MCF 10A (cell line): ENCODE measurements at regions not wholly inside any gene's neighbourhood (a gene's known extent, or its start where the extent isn't known, plus 50 kb on each side); places are given as distances from the start of the nearest gene placed in this dataset.

Source experiments
- BruUV-seq: library from RNA; stranded (reverse); fragments of 400-500 nt; replicated peaks from 2 replicates; lab custom pipeline; 2021; lab: Mats Ljungman, UMichigan
- CTCF ChIA-PET: fragments of 300-600 bp; sonication (Branson Sonifier 250); formaldehyde crosslinking; extraction: SDS; loops from one replicate; lab custom pipeline; 2021; ENCODE audit warnings: antibody characterized with exemption, inconsistent platforms; lab: Yijun Ruan, JAX
- POLR2A ChIA-PET: fragments of 300-600, 350-650 bp; sonication (Branson Sonifier 250); formaldehyde crosslinking; extraction: SDS; loops from one replicate; lab custom pipeline; 2020; ENCODE audit warnings: antibody characterized with exemption, inconsistent platforms; lab: Yijun Ruan, JAX
- DNase-seq: peaks from one replicate; pipeline ENCODE4 v3.0.0-alpha.2; 2018; ENCODE audit not compliant: unreplicated experiment
- H3K27ac Mint-ChIP-seq: one replicate; pipeline ENCODE4 v1.8.0; 2022; ENCODE audit warnings: mild to moderate bottlenecking, low read depth, mixed read lengths; ENCODE audit not compliant: unreplicated experiment
- H3K27me3 Mint-ChIP-seq: one replicate; pipeline ENCODE4 v1.8.0; 2022; ENCODE audit warnings: mixed read lengths; ENCODE audit not compliant: insufficient read depth, unreplicated experiment
- H3K36me3 Mint-ChIP-seq: one replicate; pipeline ENCODE4 v1.8.0; 2022; ENCODE audit warnings: mild to moderate bottlenecking, moderate library complexity, mixed read lengths; ENCODE audit not compliant: insufficient read depth, unreplicated experiment
- H3K4me1 Mint-ChIP-seq: one replicate; pipeline ENCODE4 v1.8.0; 2022; ENCODE audit warnings: mixed read lengths; ENCODE audit not compliant: insufficient read depth, unreplicated experiment
- H3K4me3 Mint-ChIP-seq: one replicate; pipeline ENCODE4 v1.8.0; 2022; ENCODE audit warnings: mild to moderate bottlenecking, moderate library complexity, mixed read lengths; ENCODE audit not compliant: unreplicated experiment
- H3K9me3 Mint-ChIP-seq: one replicate; pipeline ENCODE4 v1.8.0; 2022; ENCODE audit warnings: mixed read lengths; ENCODE audit not compliant: unreplicated experiment
- intact Hi-C: fragments of 100-400 bp; cut with micrococcal nuclease; formaldehyde crosslinking; loops from 2 replicates; pipeline ENCODE4 v1.14.1; 2022
- TF ChIP-seq, protein P1 (sequence below): fragments of 200-600 bp; IDR thresholded peaks from one replicate; pipeline ENCODE4 v1.8.0; 2022; ENCODE audit warnings: antibody characterized with exemption, mild to moderate bottlenecking; ENCODE audit not compliant: unreplicated experiment

GRCh38 chr5:28666110-28666509 is 1627.7 kb upstream of the CDH9 start:
- TF ChIP-seq, protein P1, sequence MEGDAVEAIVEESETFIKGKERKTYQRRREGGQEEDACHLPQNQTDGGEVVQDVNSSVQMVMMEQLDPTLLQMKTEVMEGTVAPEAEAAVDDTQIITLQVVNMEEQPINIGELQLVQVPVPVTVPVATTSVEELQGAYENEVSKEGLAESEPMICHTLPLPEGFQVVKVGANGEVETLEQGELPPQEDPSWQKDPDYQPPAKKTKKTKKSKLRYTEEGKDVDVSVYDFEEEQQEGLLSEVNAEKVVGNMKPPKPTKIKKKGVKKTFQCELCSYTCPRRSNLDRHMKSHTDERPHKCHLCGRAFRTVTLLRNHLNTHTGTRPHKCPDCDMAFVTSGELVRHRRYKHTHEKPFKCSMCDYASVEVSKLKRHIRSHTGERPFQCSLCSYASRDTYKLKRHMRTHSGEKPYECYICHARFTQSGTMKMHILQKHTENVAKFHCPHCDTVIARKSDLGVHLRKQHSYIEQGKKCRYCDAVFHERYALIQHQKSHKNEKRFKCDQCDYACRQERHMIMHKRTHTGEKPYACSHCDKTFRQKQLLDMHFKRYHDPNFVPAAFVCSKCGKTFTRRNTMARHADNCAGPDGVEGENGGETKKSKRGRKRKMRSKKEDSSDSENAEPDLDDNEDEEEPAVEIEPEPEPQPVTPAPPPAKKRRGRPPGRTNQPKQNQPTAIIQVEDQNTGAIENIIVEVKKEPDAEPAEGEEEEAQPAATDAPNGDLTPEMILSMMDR, result no peak
- Mint-ChIP-seq H3K36me3 (peaks cover 7% of the 10 kb centered on the region), H3K9me3 (peaks cover 7% of the 10 kb centered on the region), H3K27ac (no peak overlapping the region), H3K27me3 (no peaks in the 10 kb centered on the region), H3K4me3 (no peak overlapping the region), H3K4me1 (no peaks in the 10 kb centered on the region)
- ChIA-PET CTCF (no interaction called here), POLR2A (no interaction called here)
- no peak for DNase-seq
- BruUV-seq, result no TSS peak
- intact Hi-C loops, result no loop called here

DNA sequence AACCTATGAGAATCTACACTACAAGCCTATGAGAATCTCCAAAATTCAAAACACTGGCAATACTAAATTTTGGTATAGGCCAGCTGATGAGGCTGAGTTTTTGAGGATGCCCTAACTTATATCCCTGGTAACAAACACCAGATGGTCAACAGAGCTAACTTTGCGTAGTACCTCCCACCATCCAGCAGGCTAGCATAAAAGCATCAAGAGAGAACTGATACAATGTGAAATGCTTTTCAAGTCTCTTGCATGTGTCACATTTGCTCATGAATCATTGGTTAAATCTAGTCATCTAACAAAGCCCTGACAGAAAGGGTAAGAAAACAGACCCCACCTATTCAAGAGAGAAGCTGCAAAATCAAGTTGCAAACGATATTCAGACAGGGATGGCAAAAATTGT is 1609.7 kb upstream of the CDH9 start:
- Mint-ChIP-seq H3K9me3 (no peaks in the 10 kb centered on the region), H3K4me1 (no peaks in the 10 kb centered on the region), H3K27me3 (no peaks in the 10 kb centered on the region), H3K4me3 (no peak overlapping the region), H3K27ac (no peak overlapping the region), H3K36me3 (no peaks in the 10 kb centered on the region)
- no TSS peak for BruUV-seq
- POLR2A ChIA-PET, result no interaction called here
- CTCF ChIA-PET, result no interaction called here
- DNase-seq, result peak; percentile 22
- intact Hi-C loops, result no loop called here
- TF ChIP-seq, protein P1, result no peak

DNA sequence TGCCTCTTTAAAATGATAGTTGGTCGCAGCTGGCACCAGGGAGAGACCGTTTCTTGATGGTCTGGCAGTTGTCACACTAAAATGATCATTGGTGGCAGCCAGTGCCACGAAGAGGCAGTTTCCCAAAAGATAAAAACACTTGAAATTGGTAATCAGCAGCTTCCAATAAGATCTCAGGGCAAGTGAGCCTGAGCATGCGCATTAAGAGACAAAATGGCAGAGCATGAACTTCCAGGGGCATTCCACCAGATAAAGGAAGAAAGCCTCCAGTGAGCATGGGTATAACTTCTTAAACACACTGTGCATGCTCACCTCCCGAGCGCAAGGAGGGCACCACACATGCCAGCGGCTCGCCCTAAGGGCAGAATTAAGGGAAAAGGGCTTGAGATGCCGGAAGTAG is 1594.2 kb upstream of the CDH9 start:
- TF ChIP-seq, protein P1, result no peak
- Mint-ChIP-seq H3K36me3 (no peaks in the 10 kb centered on the region), H3K4me1 (no peaks in the 10 kb centered on the region), H3K27me3 (no peaks in the 10 kb centered on the region), H3K27ac (no peak overlapping the region), H3K4me3 (no peak overlapping the region), H3K9me3 (no peaks in the 10 kb centered on the region)
- BruUV-seq, result no TSS peak
- DNase-seq, result no peak
- CTCF ChIA-PET, result no interaction called here
- POLR2A ChIA-PET, result no interaction called here
- intact Hi-C loops, result no loop called here

- Mint-ChIP-seq H3K36me3 (no peaks in the 10 kb centered on the region), H3K27me3 (no peaks in the 10 kb centered on the region), H3K27ac (no peak overlapping the region), H3K9me3 (peaks cover 10% of the 10 kb centered on the region), H3K4me1 (no peaks in the 10 kb centered on the region), H3K4me3 (no peak overlapping the region)
- intact Hi-C loops, result no loop called here
- POLR2A ChIA-PET, result no interaction called here
- CTCF ChIA-PET, result no interaction called here
- DNase-seq, result no peak
- TF ChIP-seq, protein P1, result no peak
- BruUV-seq, result no TSS peak
These were observed 1565.5 kb upstream of the CDH9 start for GRCh38 chr5:28603869-28604268.
